Liver (tissue), 3 donors: ENCODE measurements at regions not wholly inside any gene's neighbourhood (a gene's known extent, or its start where the extent isn't known, plus 50 kb on each side); places are given as distances from the start of the nearest gene placed in this dataset.

Experiments
- CTCF ChIP-seq: fragments of 150-350 bp; IDR thresholded peaks from 2 replicates; pipeline ENCODE4 v1.5.1; 2017; ENCODE audit warnings: improper control_type of control experiment, low read depth, low read length; ENCODE audit not compliant: missing input control
- RAD21 ChIP-seq, 2 donors: IDR thresholded peaks; 2 replicates each; pipeline ENCODE4 v1.6.1; 2016; ENCODE audit warnings: antibody characterized with exemption in 2 of 2, mild to moderate bottlenecking in 2 of 2
- donor health status: healthy.
- donor health status: healthy.

DNA sequence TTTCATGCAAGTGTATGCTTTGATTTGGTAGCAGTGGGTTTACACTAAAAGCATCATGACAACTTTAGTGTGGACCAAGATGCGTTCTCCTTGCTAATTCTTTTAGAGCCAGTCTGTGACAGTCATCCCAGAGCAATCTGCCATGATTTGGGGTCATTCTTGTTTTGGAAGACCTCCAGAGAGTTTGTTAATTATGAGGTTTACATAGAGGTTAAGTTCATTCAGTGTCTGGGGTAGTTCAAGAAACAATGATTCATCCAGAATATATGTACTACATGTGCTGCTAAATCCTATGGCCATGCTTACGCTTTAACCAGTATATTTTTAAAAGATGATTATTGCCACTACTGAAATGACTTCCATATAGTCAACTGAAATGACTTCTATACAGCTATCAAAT lies 328.5 kb upstream of the AGA start:
- TF ChIP-seq CTCF (no peak), RAD21 (IDR thresholded peaks at IDR 0.05) (no peak)
